H1 (cell line): ENCODE measurements at regions not wholly inside any gene's neighbourhood (a gene's known extent, or its start where the extent isn't known, plus 50 kb on each side); places are given as distances from the start of the nearest gene placed in this dataset.

Experiments
- CTCF ChIA-PET: fragments of 300-600 bp; sonication (Branson Sonifier 250); formaldehyde crosslinking; loops from one replicate; lab custom pipeline; 2021; ENCODE audit not compliant: partially characterized antibody; lab: Charles Lee
- POLR2A ChIA-PET: fragments of 300-600 bp; sonication (Branson Sonifier 250); formaldehyde crosslinking; loops from one replicate; lab custom pipeline; 2021; ENCODE audit warnings: inconsistent platforms; ENCODE audit not compliant: partially characterized antibody; lab: Charles Lee
- DNase-seq, 2 experiments: peaks; one replicate each; pipeline versions ENCODE4 v3.0.0 to v3.0.0-alpha.2; 2010 to 2022; ENCODE audit warnings: low spot score in 2 of 2, low read depth in 1 of 2, mixed read lengths in 1 of 2
- FAIRE-seq: peaks from 2 replicates; lab custom pipeline; 2011; peaks lifted over from hg19 to GRCh38; lab: Jason Lieb, UNC
- H2AFZ ChIP-seq: 2 replicates; pipeline ENCODE4 v1.8.1; 2012; ENCODE audit warnings: low read length, inconsistent platforms
- H2AK5ac ChIP-seq: 2 replicates; pipeline ENCODE4 v1.6.1; 2013; ENCODE audit warnings: low read depth, low read length
- H2BK120ac ChIP-seq: replicated peaks from 2 replicates; pipeline ENCODE3; 2013; ENCODE audit warnings: low read depth, low read length, inconsistent platforms
- H2BK12ac ChIP-seq: 2 replicates; pipeline ENCODE4 v1.6.1; 2013; ENCODE audit warnings: low read depth, low read length
- H2BK15ac ChIP-seq: 2 replicates; pipeline ENCODE4 v1.6.1; 2013; ENCODE audit warnings: low read length
- H2BK20ac ChIP-seq: 2 replicates; pipeline ENCODE4 v1.6.1; 2013; ENCODE audit warnings: low read length
- H2BK5ac ChIP-seq: 2 replicates; pipeline ENCODE4 v1.6.1; 2013; ENCODE audit warnings: low read depth, low read length
- H3K14ac ChIP-seq: 2 replicates; pipeline ENCODE4 v1.6.1; 2013; ENCODE audit warnings: inconsistent platforms; ENCODE audit not compliant: insufficient read length
- H3K18ac ChIP-seq: 2 replicates; pipeline ENCODE4 v1.6.1; 2013; ENCODE audit warnings: low read length; ENCODE audit errors: extremely low read depth
- H3K23ac ChIP-seq: 2 replicates; pipeline ENCODE4 v1.6.1; 2013; ENCODE audit warnings: inconsistent platforms; ENCODE audit not compliant: insufficient read length
- H3K23me2 ChIP-seq: 2 replicates; pipeline ENCODE4 v1.6.1; 2013; ENCODE audit warnings: low read depth, low read length
- H3K27ac ChIP-seq: 2 replicates; pipeline ENCODE4 v1.6.1; 2011; ENCODE audit warnings: low read depth, low read length, inconsistent platforms
- H3K27me3 ChIP-seq, 4 experiments: replicated peaks in 1 of 4; 1 replicate in 1 of 4; 2 replicates in 3 of 4; pipeline versions ENCODE4 v1.6.1 to v1.8.1; 2011 to 2013; ENCODE audit warnings: low read length in 3 of 4, mild to moderate bottlenecking in 3 of 4, inconsistent platforms in 2 of 4, mixed read lengths in 2 of 4, moderate library complexity in 1 of 4; ENCODE audit not compliant: control insufficient read depth in 3 of 4, insufficient read depth in 3 of 4; ENCODE audit errors: extremely low read depth in 1 of 4
- H3K36me3 ChIP-seq, 4 experiments: 2 replicates each; pipeline versions ENCODE4 v1.6.1 to v1.8.1; 2011 to 2013; ENCODE audit warnings: mild to moderate bottlenecking in 4 of 4, low read length in 3 of 4, moderate library complexity in 2 of 4, control low read depth in 1 of 4, inconsistent platforms in 1 of 4; ENCODE audit not compliant: insufficient read depth in 4 of 4, control insufficient read depth in 2 of 4
- H3K4ac ChIP-seq: replicated peaks from 2 replicates; pipeline ENCODE3; 2013; ENCODE audit warnings: low read length, low read depth, mixed read lengths, inconsistent platforms; ENCODE audit not compliant: insufficient read length
- H3K4me1 ChIP-seq, 4 experiments: replicated peaks in 1 of 4; 1 replicate in 1 of 4; 2 replicates in 3 of 4; pipeline versions ENCODE4 v1.6.1 to v1.8.1; 2011 to 2013; ENCODE audit warnings: low read length in 3 of 4, inconsistent platforms in 2 of 4, mixed read lengths in 1 of 4; ENCODE audit not compliant: insufficient read depth in 4 of 4, control insufficient read depth in 3 of 4
- H3K4me2 ChIP-seq, 2 experiments: 2 replicates each; pipeline versions ENCODE4 v1.6.1 to v1.8.1; 2011 to 2013; ENCODE audit warnings: low read depth in 2 of 2, low read length in 2 of 2, control low read depth in 1 of 2, inconsistent platforms in 1 of 2, mild to moderate bottlenecking in 1 of 2; ENCODE audit not compliant: insufficient read depth in 1 of 2
- H3K4me3 ChIP-seq, 4 experiments: fragments of 200-600, 300-600 bp in 1 of 4; sonication (generic), shearing (Covaris generic), sonication (Bioruptor Twin) in 1 of 4; 2 replicates each; pipeline versions ENCODE4 v1.5.1 to v1.8.1; 2011 to 2016; ENCODE audit warnings: low read length in 4 of 4, low read depth in 3 of 4, control low read depth in 2 of 4, inconsistent platforms in 2 of 4, mild to moderate bottlenecking in 2 of 4, mixed read lengths in 1 of 4, moderate library complexity in 1 of 4; ENCODE audit not compliant: insufficient read depth in 2 of 4; ENCODE audit errors: extremely low read depth in 1 of 4
- H3K56ac ChIP-seq: replicated peaks from 2 replicates; pipeline ENCODE3; 2013; ENCODE audit warnings: low read depth, mild to moderate bottlenecking, mixed read lengths, low read length, inconsistent platforms; ENCODE audit not compliant: insufficient read length
- H3K79me1 ChIP-seq: 2 replicates; pipeline ENCODE4 v1.6.1; 2013; ENCODE audit warnings: low read depth, low read length, control low read depth
- H3K79me2 ChIP-seq, 2 experiments: 2 replicates each; pipeline versions ENCODE4 v1.6.1 to v1.8.1; 2012 to 2013; ENCODE audit warnings: low read length in 2 of 2, mild to moderate bottlenecking in 2 of 2, inconsistent platforms in 1 of 2; ENCODE audit not compliant: insufficient read depth in 2 of 2, control insufficient read depth in 1 of 2
- H3K9ac ChIP-seq, 4 experiments: replicated peaks in 1 of 4; 1 replicate in 1 of 4; 2 replicates in 3 of 4; pipeline versions ENCODE4 v1.6.1 to v1.8.1; 2011 to 2013; ENCODE audit warnings: low read depth in 3 of 4, low read length in 3 of 4, control low read depth in 2 of 4, mild to moderate bottlenecking in 2 of 4, moderate library complexity in 2 of 4, inconsistent platforms in 1 of 4; ENCODE audit errors: extremely low read depth in 1 of 4
- H3K9me3 ChIP-seq, 2 experiments: 2 replicates each; pipeline versions ENCODE4 v1.6.1 to v1.8.1; 2012 to 2013; ENCODE audit warnings: mild to moderate bottlenecking in 2 of 2, moderate library complexity in 2 of 2, control low read depth in 1 of 2, inconsistent platforms in 1 of 2, low read depth in 1 of 2, low read length in 1 of 2, mixed read lengths in 1 of 2; ENCODE audit not compliant: insufficient read depth in 2 of 2
- H4K20me1 ChIP-seq, 2 experiments: replicated peaks in 1 of 2; 2 replicates each; pipeline versions ENCODE3 to v1.8.1; 2011 to 2013; ENCODE audit warnings: inconsistent platforms in 2 of 2, low read length in 2 of 2, mild to moderate bottlenecking in 1 of 2; ENCODE audit not compliant: insufficient read depth in 2 of 2, control insufficient read depth in 1 of 2
- H4K5ac ChIP-seq: 2 replicates; pipeline ENCODE4 v1.6.1; 2013; ENCODE audit warnings: low read length, low read depth, mixed read lengths, inconsistent platforms; ENCODE audit not compliant: insufficient read length
- H4K8ac ChIP-seq: 2 replicates; pipeline ENCODE4 v1.8.0; 2013; ENCODE audit warnings: mild to moderate bottlenecking, moderate library complexity, low read length, inconsistent platforms; ENCODE audit not compliant: insufficient read depth; ENCODE audit errors: extremely low read depth
- H4K91ac ChIP-seq: replicated peaks from 2 replicates; pipeline ENCODE3; 2013; ENCODE audit warnings: low read length, mixed read lengths, inconsistent platforms; ENCODE audit not compliant: insufficient read length
- TEAD4 ChIP-seq: IDR thresholded peaks from 2 replicates; pipeline ENCODE4 v1.6.1; 2012; ENCODE audit warnings: low read depth, low read length, inconsistent platforms, mixed read lengths
- WGBS, 2 experiments: shearing (Covaris generic) in 1 of 2; methylation state at CpG; one replicate each; pipeline versions ENCODE4 v1.1.6 to v1.1.7; 2013 to 2015; ENCODE audit warnings: low lambda C conversion rate in 2 of 2, mixed read lengths in 2 of 2, inconsistent platforms in 1 of 2, low coverage in 1 of 2, missing lambda C conversion rate in 1 of 2; ENCODE audit not compliant: insufficient replicate concordance in 2 of 2, insufficient coverage in 1 of 2, insufficient read length in 1 of 2; ENCODE audit errors: extremely low coverage in 1 of 2, missing lambda C conversion rate in 1 of 2; 5-methylcytosine and 5-hydroxymethylcytosine counted together

- no peak overlapping the region for H3K4me2 ChIP-seq
- no peak for FAIRE-seq
- no peak overlapping the region for H3K9ac ChIP-seq
- H3K27me3 ChIP-seq: no peaks in the 10 kb centered on the region
- H4K91ac ChIP-seq: no peak overlapping the region
- no peaks in the 10 kb centered on the region for H3K79me2 ChIP-seq
- no peak overlapping the region for H4K8ac ChIP-seq
- H4K5ac ChIP-seq: no peak overlapping the region
- H3K27ac ChIP-seq: no peak overlapping the region
- no peaks in the 10 kb centered on the region for H3K36me3 ChIP-seq
- H3K4me3 ChIP-seq: no peak overlapping the region
- H3K4me1 ChIP-seq: 0 out of 7 replicates have a peak, but pooled peaks cover 0 to 2% (median 0%) of the 10 kb centered on the region in 4 experiments
- no peak overlapping the region for H3K18ac ChIP-seq
- H3K79me1 ChIP-seq: no peaks in the 10 kb centered on the region
- no peak overlapping the region for H3K23ac ChIP-seq
- H2BK120ac ChIP-seq: no peak overlapping the region
- no peak overlapping the region for H3K4ac ChIP-seq
- H3K23me2 ChIP-seq: no peaks in the 10 kb centered on the region
- no peaks in the 10 kb centered on the region for H3K9me3 ChIP-seq
- DNase-seq: no peak
- H3K56ac ChIP-seq: no peak overlapping the region
- no peak overlapping the region for H2BK5ac ChIP-seq
- WGBS, 2 experiments: 90% methylated on average over 7 of the region's 7 CpGs; no CpG with 5 or more reads in 1 of the 2 experiments
- no peak overlapping the region for H2AK5ac ChIP-seq
- H2BK15ac ChIP-seq: no peak overlapping the region
- CTCF ChIA-PET: no interaction called here
- no peak overlapping the region for H2BK20ac ChIP-seq
- no peak overlapping the region for H3K14ac ChIP-seq
- no peak overlapping the region for H2BK12ac ChIP-seq
- H4K20me1 ChIP-seq: no peaks in the 10 kb centered on the region
- no peak overlapping the region for H2AFZ ChIP-seq
- POLR2A ChIA-PET: no interaction called here
- TF ChIP-seq TEAD4: no peak
- TF ChIP-seq, all 59 proteins: peak for 0
These were observed 1026.9 kb downstream of the BCL11B start for GRCh38 chr14:98244966-98245569.
